ENCODE measurements at regions not wholly inside any gene's neighbourhood (a gene's known extent, or its start where the extent isn't known, plus 50 kb on each side); places are given as distances from the start of the nearest gene placed in this dataset.

DNA sequence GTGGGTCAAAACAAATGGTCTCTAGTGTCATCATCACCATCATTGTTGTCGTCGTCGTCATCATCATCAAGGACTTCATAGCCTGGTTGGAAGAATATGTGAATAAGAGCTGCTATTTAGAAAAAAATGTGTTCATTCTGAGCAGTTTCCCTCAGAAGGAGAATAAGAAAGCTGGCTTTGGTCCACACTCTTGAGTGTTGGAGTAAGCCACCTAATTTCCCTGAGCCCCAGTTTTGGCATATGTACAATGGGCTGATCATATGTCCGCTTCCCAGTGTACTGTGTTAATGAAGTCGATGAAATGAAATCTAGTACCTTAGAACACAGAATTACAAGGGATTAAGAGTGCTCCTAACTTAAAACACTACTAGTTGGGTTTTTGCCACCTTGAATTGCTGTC is 545.5 kb downstream of the CCDC171 start:
- Mint-ChIP-seq H3K4me1 (ENCODE audit: low read depth, unreplicated experiment) (no peaks in the 10 kb centered on the region), H3K36me3 (ENCODE audit: insufficient read depth, unreplicated experiment) (no peaks in the 10 kb centered on the region), H3K27ac (ENCODE audit: unreplicated experiment) (no peak overlapping the region), H3K4me3 (ENCODE audit: unreplicated experiment) (no peak overlapping the region), H3K9me3 (ENCODE audit: unreplicated experiment) (peaks cover 10% of the 10 kb centered on the region), H3K27me3 (ENCODE audit: insufficient read depth, unreplicated experiment) (peaks cover 9% of the 10 kb centered on the region)
- DNase-seq, result no peak
- intact Hi-C loops (cut with micrococcal nuclease; ENCODE audit: unreplicated experiment), result no loop called here
- Histone ChIP-seq H3K4me1 (no peaks in the 10 kb centered on the region), H3K27me3 (replicated peaks; ENCODE audit: control insufficient read depth, insufficient read depth, low read length) (no peaks in the 10 kb centered on the region), H3K36me3 (ENCODE audit: control insufficient read depth, insufficient read depth, low read length) (no peaks in the 10 kb centered on the region), H3K4me3 (ENCODE audit: low read depth, low read length) (no peak overlapping the region), H3K9me3 (no peaks in the 10 kb centered on the region)
- BruUV-seq (replicated peaks), result no TSS peak
- ChIA-PET POLR2A (no interaction called here), CTCF (no interaction called here)
- TF ChIP-seq, protein P1, sequence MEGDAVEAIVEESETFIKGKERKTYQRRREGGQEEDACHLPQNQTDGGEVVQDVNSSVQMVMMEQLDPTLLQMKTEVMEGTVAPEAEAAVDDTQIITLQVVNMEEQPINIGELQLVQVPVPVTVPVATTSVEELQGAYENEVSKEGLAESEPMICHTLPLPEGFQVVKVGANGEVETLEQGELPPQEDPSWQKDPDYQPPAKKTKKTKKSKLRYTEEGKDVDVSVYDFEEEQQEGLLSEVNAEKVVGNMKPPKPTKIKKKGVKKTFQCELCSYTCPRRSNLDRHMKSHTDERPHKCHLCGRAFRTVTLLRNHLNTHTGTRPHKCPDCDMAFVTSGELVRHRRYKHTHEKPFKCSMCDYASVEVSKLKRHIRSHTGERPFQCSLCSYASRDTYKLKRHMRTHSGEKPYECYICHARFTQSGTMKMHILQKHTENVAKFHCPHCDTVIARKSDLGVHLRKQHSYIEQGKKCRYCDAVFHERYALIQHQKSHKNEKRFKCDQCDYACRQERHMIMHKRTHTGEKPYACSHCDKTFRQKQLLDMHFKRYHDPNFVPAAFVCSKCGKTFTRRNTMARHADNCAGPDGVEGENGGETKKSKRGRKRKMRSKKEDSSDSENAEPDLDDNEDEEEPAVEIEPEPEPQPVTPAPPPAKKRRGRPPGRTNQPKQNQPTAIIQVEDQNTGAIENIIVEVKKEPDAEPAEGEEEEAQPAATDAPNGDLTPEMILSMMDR (IDR thresholded peaks at IDR 0.05; ENCODE audit: insufficient read depth in 1 of 2, low read depth in 1 of 2, low read length in 1 of 2, severe bottlenecking in 1 of 2, unreplicated experiment in 1 of 2), result no peak

DNA sequence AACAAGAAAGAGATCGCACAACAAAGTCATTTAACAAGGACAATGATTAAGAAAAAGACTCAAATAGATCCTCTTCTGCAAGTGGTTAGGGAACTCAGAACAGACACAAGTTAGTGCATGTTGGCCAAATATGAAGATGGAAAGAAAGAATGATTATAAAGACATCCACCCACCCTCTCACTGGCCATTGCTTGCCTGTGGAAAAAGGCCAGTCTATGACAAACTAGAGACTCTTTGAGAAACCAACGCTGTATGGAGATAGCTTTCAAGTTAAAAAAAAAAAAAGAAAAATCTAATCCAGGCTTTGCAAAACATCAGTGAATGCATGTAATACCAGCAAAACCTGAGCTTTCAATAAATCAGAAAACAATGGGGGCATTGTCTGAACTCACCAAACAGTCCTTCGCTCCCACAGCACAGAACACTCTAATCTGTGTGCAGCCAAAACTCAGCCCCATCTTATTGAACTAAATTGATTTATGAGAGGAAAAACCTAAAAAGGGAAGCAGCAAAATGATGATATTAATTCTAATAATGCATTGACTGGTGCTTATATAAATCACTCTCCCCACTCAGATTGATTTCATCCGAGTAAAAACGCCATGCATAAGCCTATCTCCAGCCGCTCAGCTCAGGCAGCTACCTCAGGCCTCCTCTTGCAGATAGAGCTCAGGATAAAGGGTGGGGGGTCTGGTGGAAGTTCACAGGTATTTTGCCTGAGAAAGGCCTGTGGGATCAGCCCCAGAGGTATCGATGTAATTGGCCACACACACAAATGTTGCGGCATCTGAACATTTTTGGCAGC is 547.1 kb downstream of the CCDC171 start:
- Histone ChIP-seq H3K27me3 (replicated peaks; ENCODE audit: control insufficient read depth, insufficient read depth, low read length) (no peaks in the 10 kb centered on the region), H3K4me3 (ENCODE audit: low read depth, low read length) (no peak overlapping the region), H3K36me3 (ENCODE audit: control insufficient read depth, insufficient read depth, low read length) (no peaks in the 10 kb centered on the region), H3K9me3 (no peaks in the 10 kb centered on the region), H3K4me1 (no peaks in the 10 kb centered on the region)
- Mint-ChIP-seq H3K4me3 (ENCODE audit: unreplicated experiment) (no peak overlapping the region), H3K36me3 (ENCODE audit: insufficient read depth, unreplicated experiment) (no peaks in the 10 kb centered on the region), H3K9me3 (ENCODE audit: unreplicated experiment) (peaks cover 9% of the 10 kb centered on the region), H3K27me3 (ENCODE audit: insufficient read depth, unreplicated experiment) (peaks cover 6% of the 10 kb centered on the region), H3K4me1 (ENCODE audit: low read depth, unreplicated experiment) (no peaks in the 10 kb centered on the region), H3K27ac (ENCODE audit: unreplicated experiment) (no peak overlapping the region)
- CTCF ChIA-PET, result no interaction called here
- TF ChIP-seq, protein P1 (IDR thresholded peaks at IDR 0.05; ENCODE audit: insufficient read depth in 1 of 2, low read depth in 1 of 2, low read length in 1 of 2, severe bottlenecking in 1 of 2, unreplicated experiment in 1 of 2), result no peak
- no TSS peak for BruUV-seq (replicated peaks)
- intact Hi-C loops (cut with micrococcal nuclease; ENCODE audit: unreplicated experiment), result no loop called here
- no peak for DNase-seq
- POLR2A ChIA-PET, result interaction anchor here (0.6 kb wide), 1 partner anchor 24 kb away, joined by 3 read pairs; no protein-coding TSS in a partner anchor

DNA sequence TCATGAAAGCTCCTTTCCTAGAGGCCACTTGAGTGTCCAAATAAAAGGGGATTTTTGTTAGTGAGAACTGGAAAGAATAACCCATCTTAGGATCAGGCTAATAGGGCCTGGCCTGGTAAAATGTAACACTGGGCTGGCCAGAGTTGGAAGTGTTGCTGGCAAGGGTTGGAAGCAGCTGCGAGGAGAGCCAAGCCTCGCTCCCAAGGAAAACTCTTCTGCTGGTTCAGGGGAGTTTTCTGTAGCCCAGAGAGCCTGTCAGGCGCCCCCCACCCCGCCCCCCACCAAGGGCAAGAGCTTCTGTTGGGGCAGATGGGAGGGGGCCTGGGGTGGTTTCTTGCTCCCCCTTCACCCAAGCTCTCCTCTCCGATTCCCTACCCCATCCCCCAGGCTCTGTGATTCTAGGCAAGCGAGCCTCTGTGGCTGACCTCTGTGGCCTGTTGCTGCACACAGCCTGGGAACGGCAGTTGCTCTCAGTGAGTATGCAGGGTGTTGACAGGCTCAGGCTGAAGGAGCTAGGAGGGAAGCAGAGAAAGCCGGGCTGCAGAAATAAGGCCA is 547.8 kb downstream of the CCDC171 start:
- intact Hi-C loops (cut with micrococcal nuclease; ENCODE audit: unreplicated experiment), result no loop called here
- Mint-ChIP-seq H3K9me3 (ENCODE audit: unreplicated experiment) (peaks cover 3% of the 10 kb centered on the region), H3K4me1 (ENCODE audit: low read depth, unreplicated experiment) (no peaks in the 10 kb centered on the region), H3K27me3 (ENCODE audit: insufficient read depth, unreplicated experiment) (peaks cover 3% of the 10 kb centered on the region), H3K27ac (ENCODE audit: unreplicated experiment) (no peak overlapping the region), H3K36me3 (ENCODE audit: insufficient read depth, unreplicated experiment) (no peaks in the 10 kb centered on the region), H3K4me3 (ENCODE audit: unreplicated experiment) (no peak overlapping the region)
- DNase-seq, result no peak
- no peak overlapping the region for H3K4me3 ChIP-seq (ENCODE audit: low read depth, low read length)
- H3K27me3 ChIP-seq (replicated peaks; ENCODE audit: control insufficient read depth, insufficient read depth, low read length), result no peaks in the 10 kb centered on the region
- no peaks in the 10 kb centered on the region for H3K9me3 ChIP-seq
- BruUV-seq (replicated peaks), result no TSS peak
- ChIA-PET CTCF (no interaction called here), POLR2A (interaction anchor here (0.6 kb wide), 1 partner anchor 23 kb away, joined by 3 read pairs; no protein-coding TSS in a partner anchor)
- no peaks in the 10 kb centered on the region for H3K4me1 ChIP-seq
- TF ChIP-seq, protein P1 (IDR thresholded peaks at IDR 0.05; ENCODE audit: insufficient read depth in 1 of 2, low read depth in 1 of 2, low read length in 1 of 2, severe bottlenecking in 1 of 2, unreplicated experiment in 1 of 2), result no peak
- H3K36me3 ChIP-seq (ENCODE audit: control insufficient read depth, insufficient read depth, low read length), result no peaks in the 10 kb centered on the region

All from Caco-2 (cell line).